GM12878 (cell line): ENCODE measurements at regions not wholly inside any gene's neighbourhood (a gene's known extent, or its start where the extent isn't known, plus 50 kb on each side); places are given as distances from the start of the nearest gene placed in this dataset.

ENCODE experiments used
- ATAC-seq: fragments of 200-7000 bp; cut with Tn5 transposase; 3 replicates; pipeline ENCODE4 v1.9.1; 2020; ENCODE audit warnings: mild to moderate bottlenecking, moderate library complexity
- BruUV-seq: library from RNA; stranded (reverse); fragments of 400-500 nt; replicated peaks from 2 replicates; lab custom pipeline; 2021; lab: Mats Ljungman, UMichigan
- CTCF ChIA-PET: fragments of 300-600 bp; sonication (Branson Sonifier 250); formaldehyde crosslinking; extraction: SDS; loops from one replicate; lab custom pipeline; 2021; ENCODE audit warnings: inconsistent platforms; lab: Yijun Ruan, JAX
- POLR2A ChIA-PET: fragments of 350-600 bp; formaldehyde crosslinking; extraction: SDS; loops from one replicate; lab custom pipeline; 2021; ENCODE audit warnings: inconsistent platforms; lab: Charles Lee
- RAD21 ChIA-PET: fragments of 300-600 bp; sonication (Branson Sonifier 250); formaldehyde crosslinking; loops from one replicate; lab custom pipeline; 2023; ENCODE audit warnings: antibody characterized with exemption; ENCODE audit not compliant: unreplicated experiment; lab: Charles Lee
- SMC1A ChIA-PET: fragments of 300-600 bp; sonication (Branson Sonifier 250); formaldehyde crosslinking; loops from one replicate; lab custom pipeline; 2023; ENCODE audit not compliant: unreplicated experiment, uncharacterized antibody; lab: Charles Lee
- DNase-seq: peaks from one replicate; pipeline ENCODE4 v3.0.0-alpha.2; 2011; ENCODE audit warnings: low read depth, low spot score
- FAIRE-seq: peaks from 3 replicates; lab custom pipeline; 2011; peaks lifted over from hg19 to GRCh38; lab: Jason Lieb, UNC
- H2AFZ ChIP-seq: 2 replicates; pipeline ENCODE4 v1.6.0; 2011; ENCODE audit warnings: low read depth, low read length, control low read depth; ENCODE audit not compliant: control insufficient read depth
- H3K27ac ChIP-seq: 2 replicates; pipeline ENCODE4 v1.5.1; 2011; ENCODE audit warnings: control low read depth; ENCODE audit not compliant: control insufficient read depth, insufficient read depth
- H3K27me3 ChIP-seq, 2 experiments: replicated peaks in 1 of 2; 2 replicates each; pipeline versions ENCODE4 v1.6.0 to v1.6.1; 2011; ENCODE audit warnings: low read length in 1 of 2; ENCODE audit not compliant: control insufficient read depth in 2 of 2, insufficient read depth in 2 of 2
- H3K36me3 ChIP-seq, 2 experiments: 2 replicates each; pipeline ENCODE4 v1.5.1; 2011; ENCODE audit warnings: low read length in 1 of 2; ENCODE audit not compliant: control insufficient read depth in 2 of 2, insufficient read depth in 2 of 2
- H3K4me1 ChIP-seq: 2 replicates; pipeline ENCODE4 v1.6.1; 2011; ENCODE audit warnings: mild to moderate bottlenecking, low read length, moderate library complexity, mixed read lengths; ENCODE audit not compliant: control insufficient read depth, insufficient read depth
- H3K4me2 ChIP-seq: 2 replicates; pipeline ENCODE4 v1.6.0; 2011; ENCODE audit warnings: control low read depth; ENCODE audit not compliant: control insufficient read depth, insufficient read depth
- H3K4me3 ChIP-seq: fragments of 200-600 bp; sonication (generic); 2 replicates; pipeline ENCODE4 v1.5.1; 2016
- H3K79me2 ChIP-seq: 2 replicates; pipeline ENCODE4 v1.6.0; 2011; ENCODE audit warnings: low read length; ENCODE audit not compliant: control insufficient read depth, insufficient read depth
- H3K9ac ChIP-seq: 2 replicates; pipeline ENCODE4 v1.8.0; 2011; ENCODE audit warnings: low read length, control low read depth, mixed read lengths; ENCODE audit not compliant: control insufficient read depth, insufficient read depth
- H3K9me3 ChIP-seq: replicated peaks from 3 replicates; pipeline ENCODE4 v1.5.1; 2011; ENCODE audit warnings: mild to moderate bottlenecking, low read length; ENCODE audit not compliant: control insufficient read depth, insufficient read depth
- H4K20me1 ChIP-seq: 2 replicates; pipeline ENCODE4 v1.6.0; 2011; ENCODE audit not compliant: control insufficient read depth, insufficient read depth
- ESRRA ChIP-seq: IDR thresholded peaks from 2 replicates; pipeline ENCODE4 v1.6.1; 2012; ENCODE audit warnings: mild to moderate bottlenecking, low read length, improper control_type of control experiment
- SMARCA5 ChIP-seq: fragments of 450-650 bp; IDR thresholded peaks from 2 replicates; pipeline ENCODE4 v1.6.1; 2017; ENCODE audit warnings: mild to moderate bottlenecking
- WGBS: methylation state at CpG from one replicate; pipeline ENCODE4 v1.1.6; 2016; ENCODE audit warnings: low lambda C conversion rate; ENCODE audit not compliant: insufficient replicate concordance, insufficient coverage; ENCODE audit errors: missing lambda C conversion rate; 5-methylcytosine and 5-hydroxymethylcytosine counted together
- in situ Hi-C: fragments of 300-500 bp; cut with MboI; formaldehyde crosslinking; loops from 9 replicates; pipeline ENCODE4 v1.14.3; 2018; ENCODE audit warnings: mixed read lengths
- intact Hi-C: fragments of 100-400 bp; cut with micrococcal nuclease; formaldehyde crosslinking; loops from one replicate; pipeline ENCODE4 v1.14.2; 2022; ENCODE audit not compliant: unreplicated experiment
- TF ChIP-seq, protein P1 (sequence below): fragments of 450-650 bp; formaldehyde crosslinking; IDR thresholded peaks from 2 replicates; pipeline ENCODE4 v1.4.0; 2020; ENCODE audit warnings: mild to moderate bottlenecking, moderate library complexity
- TF ChIP-seq, protein P2 (sequence below): fragments of 450-650 bp; IDR thresholded peaks from 2 replicates; pipeline ENCODE4 v1.6.1; 2016; ENCODE audit warnings: mild to moderate bottlenecking
- TF ChIP-seq, protein P3 (sequence below): fragments of 450-650 bp; IDR thresholded peaks from 2 replicates; pipeline ENCODE4 v1.6.1; 2016; ENCODE audit warnings: mild to moderate bottlenecking

DNA sequence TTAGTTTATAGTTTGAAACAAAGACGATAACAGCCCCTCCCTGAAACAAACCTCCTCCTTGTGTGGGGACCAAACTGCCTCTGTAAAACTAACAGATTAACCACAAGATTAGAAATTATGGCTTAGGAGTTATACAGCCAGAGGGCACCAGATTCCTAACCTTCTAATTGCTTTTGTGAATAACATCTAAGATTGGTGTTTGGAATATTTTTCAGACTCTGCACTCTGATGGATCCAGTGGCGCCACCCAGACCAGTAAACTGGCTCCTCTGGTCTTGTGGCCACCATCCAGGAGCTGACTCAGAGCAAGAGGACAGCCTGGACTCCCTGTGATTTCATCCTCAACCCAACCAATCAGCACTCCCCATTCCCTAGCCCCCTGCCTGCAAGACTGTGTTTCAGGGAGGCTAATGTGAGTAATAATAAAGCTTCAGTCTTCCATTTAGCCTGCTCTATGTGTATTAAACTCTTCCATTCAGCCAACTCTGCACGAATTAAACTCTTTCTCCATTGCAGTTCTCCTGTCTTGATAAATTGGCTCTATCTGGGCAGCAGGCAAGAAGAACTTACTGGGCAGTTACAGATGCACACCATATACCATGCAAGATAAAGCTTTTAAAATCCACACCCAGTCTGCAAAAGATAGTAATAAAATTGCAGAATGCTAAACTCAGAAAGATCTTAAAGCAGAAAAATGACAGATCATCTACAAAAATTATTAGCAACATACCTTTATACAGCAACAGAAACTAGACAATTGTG is 58.5 kb upstream of the SLC22A16 start (continued):
- TF ChIP-seq, protein P1, sequence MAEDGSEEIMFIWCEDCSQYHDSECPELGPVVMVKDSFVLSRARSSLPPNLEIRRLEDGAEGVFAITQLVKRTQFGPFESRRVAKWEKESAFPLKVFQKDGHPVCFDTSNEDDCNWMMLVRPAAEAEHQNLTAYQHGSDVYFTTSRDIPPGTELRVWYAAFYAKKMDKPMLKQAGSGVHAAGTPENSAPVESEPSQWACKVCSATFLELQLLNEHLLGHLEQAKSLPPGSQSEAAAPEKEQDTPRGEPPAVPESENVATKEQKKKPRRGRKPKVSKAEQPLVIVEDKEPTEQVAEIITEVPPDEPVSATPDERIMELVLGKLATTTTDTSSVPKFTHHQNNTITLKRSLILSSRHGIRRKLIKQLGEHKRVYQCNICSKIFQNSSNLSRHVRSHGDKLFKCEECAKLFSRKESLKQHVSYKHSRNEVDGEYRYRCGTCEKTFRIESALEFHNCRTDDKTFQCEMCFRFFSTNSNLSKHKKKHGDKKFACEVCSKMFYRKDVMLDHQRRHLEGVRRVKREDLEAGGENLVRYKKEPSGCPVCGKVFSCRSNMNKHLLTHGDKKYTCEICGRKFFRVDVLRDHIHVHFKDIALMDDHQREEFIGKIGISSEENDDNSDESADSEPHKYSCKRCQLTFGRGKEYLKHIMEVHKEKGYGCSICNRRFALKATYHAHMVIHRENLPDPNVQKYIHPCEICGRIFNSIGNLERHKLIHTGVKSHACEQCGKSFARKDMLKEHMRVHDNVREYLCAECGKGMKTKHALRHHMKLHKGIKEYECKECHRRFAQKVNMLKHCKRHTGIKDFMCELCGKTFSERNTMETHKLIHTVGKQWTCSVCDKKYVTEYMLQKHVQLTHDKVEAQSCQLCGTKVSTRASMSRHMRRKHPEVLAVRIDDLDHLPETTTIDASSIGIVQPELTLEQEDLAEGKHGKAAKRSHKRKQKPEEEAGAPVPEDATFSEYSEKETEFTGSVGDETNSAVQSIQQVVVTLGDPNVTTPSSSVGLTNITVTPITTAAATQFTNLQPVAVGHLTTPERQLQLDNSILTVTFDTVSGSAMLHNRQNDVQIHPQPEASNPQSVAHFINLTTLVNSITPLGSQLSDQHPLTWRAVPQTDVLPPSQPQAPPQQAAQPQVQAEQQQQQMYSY, result no peak
- no peak for TF ChIP-seq SMARCA5

DNA sequence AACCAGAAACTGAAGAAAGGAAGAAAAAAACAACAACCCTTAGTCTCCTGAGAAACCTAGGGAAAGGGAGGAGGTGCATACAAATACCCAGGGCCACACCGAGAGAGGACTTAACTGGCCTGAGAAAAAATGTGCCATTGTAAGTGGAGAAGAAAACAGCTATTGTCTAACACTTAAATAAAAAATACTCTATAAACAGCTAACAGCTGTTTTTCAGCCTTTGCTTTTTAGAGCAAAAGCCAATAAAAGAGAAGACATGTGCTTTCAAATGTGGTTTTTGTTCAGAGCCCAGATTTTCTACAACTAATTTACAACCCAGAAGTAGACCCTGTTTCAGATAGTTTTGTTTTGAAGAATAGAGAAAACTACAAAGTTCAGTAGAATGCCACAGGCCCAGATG is 56.0 kb upstream of the SLC22A16 start:
- in situ Hi-C loops (loop anchor here (5.0 kb wide), 1 partner anchor 415 kb away; no protein-coding TSS in a partner anchor), intact Hi-C loops (no loop called here)
- H3K4me2 ChIP-seq, result no peak overlapping the region
- ATAC-seq (no peak), DNase-seq (no peak), FAIRE-seq (no peak)
- no peaks in the 10 kb centered on the region for H3K36me3 ChIP-seq
- RAD21 ChIA-PET, result no interaction called here
- H2AFZ ChIP-seq, result no peak overlapping the region
- no peak overlapping the region for H3K4me3 ChIP-seq
- H3K9me3 ChIP-seq, result no peaks in the 10 kb centered on the region; the same call in 2 of the 3 replicates
- H3K79me2 ChIP-seq, result no peaks in the 10 kb centered on the region
- TF ChIP-seq, protein P2, sequence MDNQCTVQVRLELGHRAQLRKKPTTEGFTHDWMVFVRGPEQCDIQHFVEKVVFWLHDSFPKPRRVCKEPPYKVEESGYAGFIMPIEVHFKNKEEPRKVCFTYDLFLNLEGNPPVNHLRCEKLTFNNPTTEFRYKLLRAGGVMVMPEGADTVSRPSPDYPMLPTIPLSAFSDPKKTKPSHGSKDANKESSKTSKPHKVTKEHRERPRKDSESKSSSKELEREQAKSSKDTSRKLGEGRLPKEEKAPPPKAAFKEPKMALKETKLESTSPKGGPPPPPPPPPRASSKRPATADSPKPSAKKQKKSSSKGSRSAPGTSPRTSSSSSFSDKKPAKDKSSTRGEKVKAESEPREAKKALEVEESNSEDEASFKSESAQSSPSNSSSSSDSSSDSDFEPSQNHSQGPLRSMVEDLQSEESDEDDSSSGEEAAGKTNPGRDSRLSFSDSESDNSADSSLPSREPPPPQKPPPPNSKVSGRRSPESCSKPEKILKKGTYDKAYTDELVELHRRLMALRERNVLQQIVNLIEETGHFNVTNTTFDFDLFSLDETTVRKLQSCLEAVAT, result no peak
- TF ChIP-seq, protein P3, sequence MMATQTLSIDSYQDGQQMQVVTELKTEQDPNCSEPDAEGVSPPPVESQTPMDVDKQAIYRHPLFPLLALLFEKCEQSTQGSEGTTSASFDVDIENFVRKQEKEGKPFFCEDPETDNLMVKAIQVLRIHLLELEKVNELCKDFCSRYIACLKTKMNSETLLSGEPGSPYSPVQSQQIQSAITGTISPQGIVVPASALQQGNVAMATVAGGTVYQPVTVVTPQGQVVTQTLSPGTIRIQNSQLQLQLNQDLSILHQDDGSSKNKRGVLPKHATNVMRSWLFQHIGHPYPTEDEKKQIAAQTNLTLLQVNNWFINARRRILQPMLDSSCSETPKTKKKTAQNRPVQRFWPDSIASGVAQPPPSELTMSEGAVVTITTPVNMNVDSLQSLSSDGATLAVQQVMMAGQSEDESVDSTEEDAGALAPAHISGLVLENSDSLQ, result no peak
- TF ChIP-seq ESRRA, result no peak
- CTCF ChIA-PET, result interaction anchor here (1.4 kb wide), 1 partner anchor 346 kb away, joined by 5 read pairs; no protein-coding TSS in a partner anchor
- no peaks in the 10 kb centered on the region for H3K4me1 ChIP-seq
- no TSS peak for BruUV-seq
- POLR2A ChIA-PET, result no interaction called here
- WGBS, result 24% methylated on average over 1 of the region's 1 CpG
- no peak overlapping the region for H3K27ac ChIP-seq
- H4K20me1 ChIP-seq, result no peaks in the 10 kb centered on the region
- H3K9ac ChIP-seq, result no peak overlapping the region
- H3K27me3 ChIP-seq, result no peaks in the 10 kb centered on the region
- SMC1A ChIA-PET, result interaction anchor here (0.7 to 0.8 kb wide), 2 partner anchors 147 to 346 kb away, joined by 3 read pairs; no protein-coding TSS in a partner anchor
